Liver (tissue), 3 donors: ENCODE measurements at regions not wholly inside any gene's neighbourhood (a gene's known extent, or its start where the extent isn't known, plus 50 kb on each side); places are given as distances from the start of the nearest gene placed in this dataset.

ENCODE experiments used
- CTCF ChIP-seq: fragments of 150-350 bp; IDR thresholded peaks from 2 replicates; pipeline ENCODE4 v1.5.1; 2017; ENCODE audit warnings: improper control_type of control experiment, low read depth, low read length; ENCODE audit not compliant: missing input control
- EGR1 ChIP-seq, 2 donors: IDR thresholded peaks; 2 replicates each; pipeline ENCODE4 v1.6.1; 2016 to 2018; ENCODE audit warnings: antibody characterized with exemption in 2 of 2, low read depth in 2 of 2
- FOXA2 ChIP-seq: IDR thresholded peaks from 2 replicates; pipeline ENCODE4 v1.6.1; 2016; ENCODE audit warnings: antibody characterized with exemption
- GABPA ChIP-seq, 2 donors: IDR thresholded peaks in 1 of 2; conservative IDR thresholded peaks in 1 of 2; 2 replicates each; pipeline ENCODE4 v1.6.1; 2016; ENCODE audit warnings: antibody characterized with exemption in 2 of 2, mild to moderate bottlenecking in 1 of 2, moderate library complexity in 1 of 2
- JUND ChIP-seq, 2 donors: IDR thresholded peaks; 2 replicates each; pipeline ENCODE4 v1.6.1; 2016; ENCODE audit warnings: antibody characterized with exemption in 2 of 2
- MAX ChIP-seq: IDR thresholded peaks from 2 replicates; pipeline ENCODE4 v1.6.1; 2016; ENCODE audit warnings: antibody characterized with exemption
- NR2F2 ChIP-seq: IDR thresholded peaks from 2 replicates; pipeline ENCODE4 v1.6.1; 2016; ENCODE audit warnings: antibody characterized with exemption
- RAD21 ChIP-seq, 2 donors: IDR thresholded peaks; 2 replicates each; pipeline ENCODE4 v1.6.1; 2016; ENCODE audit warnings: antibody characterized with exemption in 2 of 2, mild to moderate bottlenecking in 2 of 2
- RXRA ChIP-seq, 2 donors: IDR thresholded peaks; 2 replicates each; pipeline ENCODE4 v1.6.1; 2017 to 2018; ENCODE audit warnings: antibody characterized with exemption in 2 of 2, mild to moderate bottlenecking in 1 of 2
- SP1 ChIP-seq: IDR thresholded peaks from 2 replicates; pipeline ENCODE4 v1.6.1; 2018; ENCODE audit warnings: antibody characterized with exemption, mild to moderate bottlenecking
- TAF1 ChIP-seq: conservative IDR thresholded peaks from 2 replicates; pipeline ENCODE4 v1.6.1; 2016; ENCODE audit warnings: antibody characterized with exemption, mild to moderate bottlenecking
- YY1 ChIP-seq: IDR thresholded peaks from 2 replicates; pipeline ENCODE4 v1.6.1; 2016; ENCODE audit warnings: antibody characterized with exemption, mild to moderate bottlenecking
- TF ChIP-seq, protein P1 (sequence below): IDR thresholded peaks from 2 replicates; pipeline ENCODE4 v1.6.1; 2016; ENCODE audit warnings: antibody characterized with exemption, mild to moderate bottlenecking
- TF ChIP-seq, protein P2 (sequence below): IDR thresholded peaks from 2 replicates; pipeline ENCODE4 v1.6.1; 2016; ENCODE audit warnings: antibody characterized with exemption
- donor health status: healthy.
- donor health status: healthy.

GRCh38 chr16:54526916-54527315, 240.3 kb upstream of the IRX3 start:
- TF ChIP-seq CTCF (no peak), EGR1 (IDR thresholded peaks at IDR 0.05; ENCODE audit: low read depth in 2 of 2) (no peak), TAF1 (no peak), MAX (no peak), GABPA (IDR thresholded peaks at IDR 0.05 in 1 of 2, conservative IDR thresholded peaks at IDR 0.05 in 1 of 2) (no peak), RAD21 (IDR thresholded peaks at IDR 0.05) (no peak), YY1 (no peak), SP1 (no peak), NR2F2 (no peak), FOXA2 (no peak), JUND (IDR thresholded peaks at IDR 0.05) (no peak), RXRA (IDR thresholded peaks at IDR 0.05) (no peak)
- TF ChIP-seq, protein P1, sequence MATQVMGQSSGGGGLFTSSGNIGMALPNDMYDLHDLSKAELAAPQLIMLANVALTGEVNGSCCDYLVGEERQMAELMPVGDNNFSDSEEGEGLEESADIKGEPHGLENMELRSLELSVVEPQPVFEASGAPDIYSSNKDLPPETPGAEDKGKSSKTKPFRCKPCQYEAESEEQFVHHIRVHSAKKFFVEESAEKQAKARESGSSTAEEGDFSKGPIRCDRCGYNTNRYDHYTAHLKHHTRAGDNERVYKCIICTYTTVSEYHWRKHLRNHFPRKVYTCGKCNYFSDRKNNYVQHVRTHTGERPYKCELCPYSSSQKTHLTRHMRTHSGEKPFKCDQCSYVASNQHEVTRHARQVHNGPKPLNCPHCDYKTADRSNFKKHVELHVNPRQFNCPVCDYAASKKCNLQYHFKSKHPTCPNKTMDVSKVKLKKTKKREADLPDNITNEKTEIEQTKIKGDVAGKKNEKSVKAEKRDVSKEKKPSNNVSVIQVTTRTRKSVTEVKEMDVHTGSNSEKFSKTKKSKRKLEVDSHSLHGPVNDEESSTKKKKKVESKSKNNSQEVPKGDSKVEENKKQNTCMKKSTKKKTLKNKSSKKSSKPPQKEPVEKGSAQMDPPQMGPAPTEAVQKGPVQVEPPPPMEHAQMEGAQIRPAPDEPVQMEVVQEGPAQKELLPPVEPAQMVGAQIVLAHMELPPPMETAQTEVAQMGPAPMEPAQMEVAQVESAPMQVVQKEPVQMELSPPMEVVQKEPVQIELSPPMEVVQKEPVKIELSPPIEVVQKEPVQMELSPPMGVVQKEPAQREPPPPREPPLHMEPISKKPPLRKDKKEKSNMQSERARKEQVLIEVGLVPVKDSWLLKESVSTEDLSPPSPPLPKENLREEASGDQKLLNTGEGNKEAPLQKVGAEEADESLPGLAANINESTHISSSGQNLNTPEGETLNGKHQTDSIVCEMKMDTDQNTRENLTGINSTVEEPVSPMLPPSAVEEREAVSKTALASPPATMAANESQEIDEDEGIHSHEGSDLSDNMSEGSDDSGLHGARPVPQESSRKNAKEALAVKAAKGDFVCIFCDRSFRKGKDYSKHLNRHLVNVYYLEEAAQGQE = no peak
- TF ChIP-seq, protein P2, sequence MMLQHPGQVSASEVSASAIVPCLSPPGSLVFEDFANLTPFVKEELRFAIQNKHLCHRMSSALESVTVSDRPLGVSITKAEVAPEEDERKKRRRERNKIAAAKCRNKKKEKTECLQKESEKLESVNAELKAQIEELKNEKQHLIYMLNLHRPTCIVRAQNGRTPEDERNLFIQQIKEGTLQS = no peak
